Progenitor cell of endocrine pancreas (in vitro differentiated cells): ENCODE measurements at regions not wholly inside any gene's neighbourhood (a gene's known extent, or its start where the extent isn't known, plus 50 kb on each side); places are given as distances from the start of the nearest gene placed in this dataset.

Experiments used
- DNase-seq: peaks from one replicate; pipeline ENCODE4 v3.0.0; 2021; ENCODE audit warnings: low spot score; ENCODE audit not compliant: unreplicated experiment
- H3K27ac Mint-ChIP-seq: 2 replicates; pipeline ENCODE4 v1.8.0; 2021; ENCODE audit warnings: mild to moderate bottlenecking, moderate library complexity, mixed read lengths
- H3K27me3 Mint-ChIP-seq: 2 replicates; pipeline ENCODE4 v1.8.0; 2021; ENCODE audit warnings: mixed read lengths
- H3K36me3 Mint-ChIP-seq: 2 replicates; pipeline ENCODE4 v1.8.0; 2022; ENCODE audit warnings: mixed read lengths; ENCODE audit not compliant: insufficient read depth
- H3K4me1 Mint-ChIP-seq: 2 replicates; pipeline ENCODE4 v1.8.0; 2021; ENCODE audit warnings: low read depth, mixed read lengths
- H3K4me3 Mint-ChIP-seq: 2 replicates; pipeline ENCODE4 v1.8.0; 2021; ENCODE audit warnings: low read depth, mild to moderate bottlenecking, moderate library complexity, mixed read lengths
- H3K9me3 Mint-ChIP-seq: 2 replicates; pipeline ENCODE4 v1.8.0; 2021; ENCODE audit warnings: low read depth, mixed read lengths
- TF ChIP-seq, protein P1 (sequence below): fragments of 200-600 bp; sonication (generic); IDR thresholded peaks from one replicate; pipeline ENCODE4 v1.5.0; 2021; ENCODE audit warnings: antibody characterized with exemption, mild to moderate bottlenecking; ENCODE audit not compliant: unreplicated experiment

DNA sequence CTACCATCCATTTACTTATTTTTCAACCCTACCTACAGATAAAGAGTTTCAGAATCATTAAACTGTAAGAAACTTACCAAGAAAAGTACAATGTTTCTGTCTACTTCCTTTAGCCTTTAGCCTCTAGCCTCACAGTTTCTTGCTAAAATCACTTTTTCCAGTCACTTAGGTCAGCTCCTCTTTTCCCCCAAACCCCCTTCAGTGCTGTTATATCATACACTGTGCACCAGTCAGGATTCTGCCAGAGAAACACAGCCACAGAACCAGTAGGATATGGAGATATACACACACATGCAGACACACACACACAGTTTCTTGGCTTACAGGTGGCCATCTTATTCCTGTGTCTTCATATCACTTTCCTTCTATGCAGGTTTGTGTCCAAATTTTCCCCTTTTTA is 139.9 kb upstream of the LIPC start:
- Mint-ChIP-seq H3K9me3 (peaks cover 6% of the 10 kb centered on the region), H3K36me3 (peaks cover 2% of the 10 kb centered on the region), H3K27me3 (no peaks in the 10 kb centered on the region), H3K4me1 (peaks cover 26% of the 10 kb centered on the region), H3K27ac (no peak overlapping the region), H3K4me3 (no peak overlapping the region)
- DNase-seq: no peak
- TF ChIP-seq, protein P1, sequence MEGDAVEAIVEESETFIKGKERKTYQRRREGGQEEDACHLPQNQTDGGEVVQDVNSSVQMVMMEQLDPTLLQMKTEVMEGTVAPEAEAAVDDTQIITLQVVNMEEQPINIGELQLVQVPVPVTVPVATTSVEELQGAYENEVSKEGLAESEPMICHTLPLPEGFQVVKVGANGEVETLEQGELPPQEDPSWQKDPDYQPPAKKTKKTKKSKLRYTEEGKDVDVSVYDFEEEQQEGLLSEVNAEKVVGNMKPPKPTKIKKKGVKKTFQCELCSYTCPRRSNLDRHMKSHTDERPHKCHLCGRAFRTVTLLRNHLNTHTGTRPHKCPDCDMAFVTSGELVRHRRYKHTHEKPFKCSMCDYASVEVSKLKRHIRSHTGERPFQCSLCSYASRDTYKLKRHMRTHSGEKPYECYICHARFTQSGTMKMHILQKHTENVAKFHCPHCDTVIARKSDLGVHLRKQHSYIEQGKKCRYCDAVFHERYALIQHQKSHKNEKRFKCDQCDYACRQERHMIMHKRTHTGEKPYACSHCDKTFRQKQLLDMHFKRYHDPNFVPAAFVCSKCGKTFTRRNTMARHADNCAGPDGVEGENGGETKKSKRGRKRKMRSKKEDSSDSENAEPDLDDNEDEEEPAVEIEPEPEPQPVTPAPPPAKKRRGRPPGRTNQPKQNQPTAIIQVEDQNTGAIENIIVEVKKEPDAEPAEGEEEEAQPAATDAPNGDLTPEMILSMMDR: no peak

GRCh38 chr15:58292751-58293175 is 139.0 kb upstream of the LIPC start:
- DNase-seq: no peak
- Mint-ChIP-seq H3K27ac (no peak overlapping the region), H3K9me3 (peaks cover 6% of the 10 kb centered on the region), H3K27me3 (no peaks in the 10 kb centered on the region), H3K4me1 (peaks cover 25% of the 10 kb centered on the region), H3K4me3 (no peak overlapping the region), H3K36me3 (peaks cover 2% of the 10 kb centered on the region)
- TF ChIP-seq, protein P1: no peak

DNA sequence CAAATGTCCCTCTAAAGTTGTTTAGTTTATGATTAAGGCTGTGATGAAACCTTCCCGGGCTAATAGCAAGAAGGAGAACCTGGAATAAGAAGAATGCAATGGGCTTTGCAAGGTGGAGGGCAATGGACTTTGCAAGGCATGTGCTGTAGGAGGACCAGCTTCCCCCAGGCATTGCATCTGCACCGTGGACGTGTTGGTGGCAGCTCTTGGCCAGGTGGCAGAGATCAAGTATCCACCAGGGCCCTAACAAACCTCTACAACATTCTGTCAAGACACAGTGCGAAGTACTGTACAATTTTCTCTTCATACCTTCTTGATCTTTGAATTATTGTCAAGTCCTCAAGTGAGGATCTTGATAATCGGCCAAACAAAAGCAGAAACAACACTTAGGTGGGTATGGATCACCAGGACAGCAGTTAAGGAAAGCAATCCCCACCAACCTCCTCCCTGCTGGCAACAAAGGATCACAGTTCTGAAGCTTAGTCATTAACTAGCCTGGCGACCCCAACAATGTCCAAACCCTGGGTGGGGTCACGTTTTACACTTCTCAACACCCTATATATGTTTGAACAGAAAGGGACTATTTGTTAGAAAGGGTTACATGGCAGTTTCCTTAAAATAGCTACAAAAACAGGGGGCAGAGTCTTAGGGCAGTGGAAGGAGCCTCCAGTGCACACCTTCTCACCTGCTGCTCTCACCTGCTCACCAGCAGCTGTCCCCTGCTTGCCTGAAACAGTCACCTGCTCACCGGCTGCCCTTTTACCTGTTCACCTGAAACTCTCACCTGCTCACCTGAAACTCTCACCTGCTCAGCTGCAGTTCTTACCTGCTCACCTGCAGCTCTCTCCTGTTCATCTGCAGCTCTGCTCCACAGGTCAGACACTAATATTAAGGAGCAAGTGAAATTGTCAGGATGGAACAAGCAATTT is 137.9 kb upstream of the LIPC start:
- TF ChIP-seq, protein P1: no peak
- Mint-ChIP-seq H3K27ac (peak overlapping the region; percentile 89), H3K4me3 (no peak overlapping the region), H3K9me3 (peaks cover 6% of the 10 kb centered on the region), H3K36me3 (peaks cover 2% of the 10 kb centered on the region), H3K4me1 (peaks cover 25% of the 10 kb centered on the region), H3K27me3 (no peaks in the 10 kb centered on the region)
- no peak for DNase-seq

DNA sequence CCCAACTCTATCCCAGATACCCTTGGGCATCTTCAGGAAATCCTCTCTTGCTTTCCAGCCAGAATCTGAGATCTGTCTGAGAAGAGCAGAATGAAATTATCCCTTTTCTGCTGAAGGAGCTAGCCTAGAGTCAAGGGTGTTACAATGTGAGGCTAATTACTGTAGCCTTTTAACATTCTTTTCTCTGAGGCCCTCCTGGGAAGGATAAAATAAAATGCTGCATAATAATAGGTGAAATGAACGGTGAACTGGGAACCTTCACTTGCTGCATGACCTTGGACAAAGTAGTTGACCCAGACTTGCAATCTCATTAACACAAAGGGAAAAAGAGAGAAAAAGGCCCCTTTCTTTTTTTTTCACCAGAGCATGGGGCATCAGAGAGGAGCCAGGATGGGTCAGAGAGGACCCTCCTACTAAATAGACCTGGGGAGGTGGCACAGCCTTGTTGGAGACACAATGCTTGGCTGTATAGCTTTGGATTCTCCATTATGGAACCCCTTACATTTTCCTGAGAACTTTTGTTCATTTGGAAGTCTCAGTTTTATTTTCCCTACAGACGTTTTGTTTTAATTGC is 137.0 kb upstream of the LIPC start:
- Mint-ChIP-seq H3K9me3 (peaks cover 6% of the 10 kb centered on the region), H3K36me3 (peaks cover 2% of the 10 kb centered on the region), H3K4me3 (no peak overlapping the region), H3K27ac (peak overlapping the region; percentile 89), H3K4me1 (peaks cover 25% of the 10 kb centered on the region), H3K27me3 (no peaks in the 10 kb centered on the region)
- no peak for DNase-seq
- TF ChIP-seq, protein P1: no peak

- peaks cover 2% of the 10 kb centered on the region for H3K36me3 Mint-ChIP-seq
- no peak overlapping the region for H3K27ac Mint-ChIP-seq
- H3K27me3 Mint-ChIP-seq: no peaks in the 10 kb centered on the region
- no peak overlapping the region for H3K4me3 Mint-ChIP-seq
- TF ChIP-seq, protein P1: no peak
- H3K9me3 Mint-ChIP-seq: peaks cover 6% of the 10 kb centered on the region
- no peak for DNase-seq
- peaks cover 25% of the 10 kb centered on the region for H3K4me1 Mint-ChIP-seq
Measured at GRCh38 chr15:58295637-58296215, 136.1 kb upstream of the LIPC start.
